Muscle layer of duodenum (tissue), 2 donors: ENCODE measurements at regions not wholly inside any gene's neighbourhood (a gene's known extent, or its start where the extent isn't known, plus 50 kb on each side); places are given as distances from the start of the nearest gene placed in this dataset.

Experiments used
- H3K27ac ChIP-seq: one replicate; pipeline ENCODE4 v1.7.0; 2013; ENCODE audit warnings: mild to moderate bottlenecking, low read length
- H3K27me3 ChIP-seq: one replicate; pipeline ENCODE4 v1.7.0; 2013; ENCODE audit warnings: low read depth, mild to moderate bottlenecking, control low read depth, low read length
- H3K36me3 ChIP-seq, 2 donors: one replicate each; pipeline ENCODE4 v1.7.0; 2013; ENCODE audit warnings: low read length in 2 of 2, control low read depth in 1 of 2, mild to moderate bottlenecking in 1 of 2; ENCODE audit not compliant: insufficient read depth in 2 of 2, control insufficient read depth in 1 of 2
- H3K4me1 ChIP-seq, 2 donors: one replicate each; pipeline ENCODE4 v1.7.0; 2013; ENCODE audit warnings: low read length in 2 of 2, mild to moderate bottlenecking in 2 of 2, control low read depth in 1 of 2, moderate library complexity in 1 of 2; ENCODE audit not compliant: insufficient read depth in 2 of 2, control insufficient read depth in 1 of 2
- H3K4me3 ChIP-seq, 2 donors: one replicate each; pipeline ENCODE4 v1.7.0; 2013; ENCODE audit warnings: low read length in 2 of 2, low read depth in 1 of 2, mild to moderate bottlenecking in 1 of 2
- H3K9me3 ChIP-seq, 2 donors: one replicate each; pipeline ENCODE4 v1.7.0; 2013; ENCODE audit warnings: low read length in 2 of 2, control low read depth in 1 of 2, mild to moderate bottlenecking in 1 of 2; ENCODE audit not compliant: control insufficient read depth in 1 of 2
- donor health status: healthy.

DNA sequence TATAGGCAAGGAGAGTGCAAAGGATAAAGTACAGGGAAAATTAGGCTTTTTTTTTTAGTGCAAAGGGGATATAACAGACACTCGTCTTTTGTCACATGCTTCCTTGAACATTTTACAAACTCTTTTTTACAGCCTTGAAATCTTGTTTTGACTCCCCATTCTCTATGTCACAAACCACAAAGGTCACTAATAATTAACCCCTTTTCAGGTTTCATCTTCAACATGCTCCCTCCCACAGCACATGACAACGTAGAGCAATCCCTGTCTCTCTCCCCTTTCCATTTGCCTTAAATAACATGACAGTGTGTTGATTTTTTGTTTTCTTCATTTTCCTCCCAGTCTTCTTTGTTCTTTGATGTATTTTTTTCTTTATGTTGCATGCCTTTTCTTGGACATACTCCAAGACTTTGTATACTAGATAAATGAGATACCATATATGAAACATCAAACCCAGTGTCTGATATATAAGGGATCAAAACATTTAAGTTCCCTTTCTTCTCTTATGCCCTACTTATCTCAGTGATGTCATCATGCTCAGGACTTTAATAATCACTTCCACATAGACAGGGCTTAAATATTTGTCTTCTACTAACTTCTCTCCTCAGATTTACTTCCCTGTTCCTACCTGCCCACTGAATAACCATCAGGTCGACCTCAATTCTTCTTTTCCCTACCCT, 378.7 kb upstream of the HSF2 start:
- H3K4me1 ChIP-seq: no peaks in the 10 kb centered on the region
- H3K4me3 ChIP-seq: no peak overlapping the region
- H3K9me3 ChIP-seq: no peaks in the 10 kb centered on the region
- no peaks in the 10 kb centered on the region for H3K27me3 ChIP-seq
- no peak overlapping the region for H3K27ac ChIP-seq
- H3K36me3 ChIP-seq: no peaks in the 10 kb centered on the region

DNA sequence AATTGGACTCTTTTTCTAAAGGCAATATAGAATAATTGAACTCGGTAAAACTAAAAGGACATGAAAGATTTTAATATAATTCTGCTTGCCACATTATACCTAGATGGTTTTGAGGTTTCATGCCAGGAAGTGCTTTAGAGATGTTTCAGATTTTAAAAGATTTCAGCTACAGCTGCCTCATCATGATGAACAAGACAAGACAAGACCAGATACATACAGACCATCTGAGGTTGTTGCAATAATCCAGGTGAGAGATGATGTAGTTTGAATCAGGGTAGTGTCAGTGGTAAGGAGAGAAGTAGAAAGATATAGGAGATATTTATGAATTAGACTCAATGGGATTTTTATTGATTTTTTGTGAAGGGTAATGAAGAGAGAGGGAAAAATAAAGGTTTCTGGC, 374.3 kb upstream of the HSF2 start:
- Histone ChIP-seq H3K27ac (no peak overlapping the region), H3K4me1 (no peaks in the 10 kb centered on the region)

DNA sequence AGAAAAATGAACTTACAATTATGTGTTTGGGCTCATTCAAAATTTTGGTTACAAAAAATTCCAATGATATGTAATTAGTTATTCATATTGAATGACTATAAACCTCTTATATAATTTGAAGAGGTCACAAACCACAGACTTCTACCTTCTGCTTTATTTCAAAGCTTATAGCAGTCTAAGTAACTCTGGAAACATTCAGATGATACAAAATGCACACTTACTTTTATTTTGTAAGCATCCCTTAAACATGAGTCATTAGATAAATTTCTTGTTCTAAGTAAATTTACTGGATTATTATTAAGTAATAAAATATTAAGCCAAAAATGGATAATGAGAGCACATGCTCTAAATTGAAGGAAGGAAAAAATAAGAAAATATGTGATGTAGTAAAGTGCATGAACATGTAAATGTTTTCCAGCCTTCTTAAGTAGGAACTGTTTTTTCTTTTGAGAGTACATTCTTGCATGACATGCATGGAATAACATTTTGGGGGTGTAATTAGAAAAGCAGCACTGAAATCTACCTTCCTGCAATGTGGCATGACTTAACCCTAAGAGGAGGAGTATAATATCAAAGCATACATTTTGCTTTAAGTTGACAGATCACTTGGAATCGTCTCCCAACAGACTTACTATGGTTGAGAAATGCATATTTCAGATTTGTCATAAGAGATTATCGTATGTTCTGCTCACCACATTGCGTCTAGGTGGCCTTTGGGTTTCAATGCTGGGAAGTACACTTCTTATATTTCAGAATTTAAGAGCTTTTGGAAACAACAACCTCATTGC, 372.7 kb upstream of the HSF2 start:
- H3K27ac ChIP-seq: no peak overlapping the region
- no peak overlapping the region for H3K4me3 ChIP-seq

More for the DNA sequence above, 374.3 kb upstream of the HSF2 start:
- Histone ChIP-seq H3K27me3 (no peaks in the 10 kb centered on the region), H3K9me3 (no peaks in the 10 kb centered on the region), H3K4me3 (no peak overlapping the region), H3K36me3 (no peaks in the 10 kb centered on the region)

GRCh38 chr6:122028933-122029522, 370.4 kb upstream of the HSF2 start:
- no peaks in the 10 kb centered on the region for H3K27me3 ChIP-seq
- H3K36me3 ChIP-seq: no peaks in the 10 kb centered on the region
- H3K9me3 ChIP-seq: no peaks in the 10 kb centered on the region
- no peak overlapping the region for H3K4me3 ChIP-seq
- no peaks in the 10 kb centered on the region for H3K4me1 ChIP-seq
- no peak overlapping the region for H3K27ac ChIP-seq

More for the DNA sequence above, 372.7 kb upstream of the HSF2 start:
- Histone ChIP-seq H3K27me3 (no peaks in the 10 kb centered on the region), H3K9me3 (no peaks in the 10 kb centered on the region), H3K36me3 (no peaks in the 10 kb centered on the region), H3K4me1 (no peaks in the 10 kb centered on the region)

DNA sequence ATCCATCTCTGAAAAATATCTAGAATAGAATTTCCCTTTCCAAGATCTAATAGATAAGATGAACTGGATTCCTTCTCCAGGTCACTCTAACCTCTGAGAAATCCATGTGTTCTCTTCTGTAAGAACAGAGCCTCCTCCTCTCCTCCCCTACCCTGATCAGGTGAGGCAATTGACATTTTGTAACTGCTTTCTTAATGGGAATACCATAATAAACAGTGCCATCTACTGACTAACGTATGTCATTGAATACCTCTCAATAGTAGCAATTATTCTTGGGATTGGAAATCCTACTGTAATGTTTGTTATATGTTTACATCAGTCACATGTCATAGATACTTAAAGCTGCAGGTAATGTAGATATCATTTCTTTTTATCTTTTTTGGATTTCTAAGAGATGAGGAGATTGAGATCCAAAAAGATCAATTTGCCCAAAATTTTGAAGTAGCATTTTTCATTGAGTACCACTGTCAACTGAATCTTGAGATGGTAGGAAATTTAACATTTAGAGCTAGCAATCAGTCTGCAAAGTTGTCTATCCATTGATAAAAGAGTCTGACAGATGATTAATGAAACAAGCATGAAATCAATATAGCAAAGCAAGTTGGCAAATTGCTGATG, 365.8 kb upstream of the HSF2 start:
- no peaks in the 10 kb centered on the region for H3K27me3 ChIP-seq
- no peaks in the 10 kb centered on the region for H3K4me1 ChIP-seq
- no peak overlapping the region for H3K27ac ChIP-seq
- no peak overlapping the region for H3K4me3 ChIP-seq
- H3K9me3 ChIP-seq: no peaks in the 10 kb centered on the region
- no peaks in the 10 kb centered on the region for H3K36me3 ChIP-seq

DNA sequence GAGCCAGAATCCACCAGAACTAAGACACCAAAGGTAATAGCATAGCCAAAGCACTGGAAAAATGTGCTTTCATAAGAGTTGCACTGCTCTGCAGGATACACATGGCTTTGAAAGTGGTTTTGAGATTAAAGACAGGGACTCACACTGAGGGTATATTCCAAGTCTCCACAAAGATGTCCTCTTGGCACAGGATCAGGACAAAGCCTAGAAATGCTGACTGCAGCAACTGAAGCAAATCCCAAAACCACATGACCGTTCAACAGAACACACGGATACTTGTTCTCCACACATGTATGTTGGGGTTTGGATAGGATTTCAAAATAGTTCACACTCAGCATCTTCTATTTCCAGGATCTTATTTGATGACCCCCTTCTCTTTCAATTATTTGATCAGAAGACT, 364.3 kb upstream of the HSF2 start:
- Histone ChIP-seq H3K27ac (no peak overlapping the region), H3K4me1 (no peaks in the 10 kb centered on the region), H3K9me3 (no peaks in the 10 kb centered on the region), H3K27me3 (no peaks in the 10 kb centered on the region), H3K36me3 (no peaks in the 10 kb centered on the region), H3K4me3 (no peak overlapping the region)

DNA sequence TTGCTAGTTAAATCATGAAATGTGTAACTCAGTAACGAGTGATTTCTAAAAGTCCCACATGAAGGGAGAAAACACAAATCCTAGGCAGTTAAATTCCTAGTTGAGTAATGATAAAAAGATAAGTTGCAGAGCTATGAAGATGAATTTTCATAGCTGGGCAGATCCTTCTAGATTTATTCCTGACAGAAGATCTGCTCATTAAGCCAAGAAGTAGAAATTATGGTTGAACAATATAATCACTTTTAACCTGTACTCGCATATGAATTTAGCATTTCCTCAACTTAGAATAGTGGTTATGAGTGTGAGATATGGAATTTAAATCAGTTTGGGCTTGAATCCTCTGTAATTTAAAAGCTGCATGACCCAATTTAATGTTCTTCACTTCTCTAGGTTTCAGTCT, 359.2 kb upstream of the HSF2 start:
- H3K27ac ChIP-seq: no peak overlapping the region
- H3K36me3 ChIP-seq: no peaks in the 10 kb centered on the region
- no peaks in the 10 kb centered on the region for H3K9me3 ChIP-seq
- no peaks in the 10 kb centered on the region for H3K27me3 ChIP-seq
- H3K4me1 ChIP-seq: peaks cover 0 to 4% of the 10 kb centered on the region in 2 donors
- H3K4me3 ChIP-seq: no peak overlapping the region

GRCh38 chr6:122042380-122042779, 357.1 kb upstream of the HSF2 start:
- Histone ChIP-seq H3K4me3 (no peak overlapping the region), H3K36me3 (no peaks in the 10 kb centered on the region), H3K9me3 (no peaks in the 10 kb centered on the region), H3K27ac (peak overlapping the region; percentile 22), H3K27me3 (no peaks in the 10 kb centered on the region), H3K4me1 (peaks cover 0 to 4% of the 10 kb centered on the region in 2 donors)

DNA sequence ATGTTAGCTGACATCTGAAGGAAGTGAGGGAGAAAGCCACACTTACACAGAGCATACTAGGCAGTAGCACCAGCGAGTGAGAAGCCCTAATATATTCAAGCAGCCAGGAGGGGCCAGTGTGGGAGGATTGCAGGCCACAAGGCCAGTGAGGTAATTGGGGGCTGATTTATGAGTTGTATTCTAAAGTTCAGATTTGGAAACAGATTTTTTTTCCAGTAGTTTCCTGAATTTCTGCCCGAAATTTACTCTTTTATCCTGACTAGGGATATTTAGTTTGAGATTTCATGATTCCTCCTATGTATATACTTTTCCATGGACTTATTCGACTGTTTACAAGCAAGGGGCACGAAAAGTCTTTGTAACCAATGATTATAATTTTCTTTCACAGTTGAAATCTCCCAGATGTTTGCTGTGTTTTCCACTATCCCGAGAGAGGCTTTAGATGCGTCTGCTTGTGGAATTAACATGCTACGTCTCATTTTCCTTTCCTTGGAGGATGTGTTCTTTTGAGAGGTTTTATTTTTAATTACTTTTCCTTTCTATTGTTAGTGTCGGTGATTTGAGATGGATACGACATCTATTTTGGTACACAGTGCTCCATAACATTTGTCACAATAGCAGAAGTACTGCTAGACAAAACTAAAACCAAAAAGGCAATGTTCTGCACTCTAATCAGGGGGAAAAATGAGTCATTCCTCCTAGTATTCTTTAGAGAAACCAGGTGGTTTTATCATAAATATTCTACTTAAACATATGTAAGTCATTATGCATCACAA, 356.3 kb upstream of the HSF2 start:
- Histone ChIP-seq H3K4me1 (peaks cover 0 to 4% of the 10 kb centered on the region in 2 donors), H3K36me3 (no peaks in the 10 kb centered on the region), H3K9me3 (no peaks in the 10 kb centered on the region), H3K27me3 (no peaks in the 10 kb centered on the region), H3K4me3 (no peak overlapping the region), H3K27ac (peak overlapping the region; percentile 22)

GRCh38 chr6:122048570-122048969, 350.9 kb upstream of the HSF2 start:
- Histone ChIP-seq H3K27me3 (no peaks in the 10 kb centered on the region), H3K36me3 (no peaks in the 10 kb centered on the region), H3K4me3 (no peak overlapping the region), H3K27ac (peak overlapping the region; percentile 35), H3K4me1 (no peaks in the 10 kb centered on the region), H3K9me3 (no peaks in the 10 kb centered on the region)

DNA sequence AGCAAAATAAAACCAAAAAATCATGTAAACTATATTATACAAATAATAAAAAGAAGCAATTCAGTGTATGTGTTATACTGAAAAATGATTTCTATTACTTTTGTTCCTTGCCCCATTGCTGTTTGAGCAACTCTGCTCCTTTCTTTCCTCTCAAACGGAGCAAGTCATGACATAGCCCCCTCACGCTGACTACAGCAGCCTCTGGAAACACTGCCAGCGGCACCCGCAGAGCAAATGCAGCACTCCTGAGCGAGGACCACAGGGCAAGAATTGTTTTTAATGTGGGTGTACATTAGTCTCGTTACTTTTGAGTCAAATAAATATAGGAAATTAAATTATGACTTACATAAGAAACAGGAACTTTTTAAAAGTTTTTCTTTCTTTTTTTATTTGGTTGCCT, 350.1 kb upstream of the HSF2 start:
- H3K27me3 ChIP-seq: no peaks in the 10 kb centered on the region
- H3K9me3 ChIP-seq: no peaks in the 10 kb centered on the region
- peak overlapping the region; percentile 35 for H3K27ac ChIP-seq
- no peaks in the 10 kb centered on the region for H3K36me3 ChIP-seq
- no peak overlapping the region for H3K4me3 ChIP-seq
- H3K4me1 ChIP-seq: peaks cover 0 to 4% of the 10 kb centered on the region in 2 donors
